Mesendoderm (in vitro differentiated cells): ENCODE measurements at regions not wholly inside any gene's neighbourhood (a gene's known extent, or its start where the extent isn't known, plus 50 kb on each side); places are given as distances from the start of the nearest gene placed in this dataset.

Experiments used
- DNase-seq: peaks from one replicate; pipeline ENCODE4 v3.0.0; 2013
- H2AK5ac ChIP-seq: 2 replicates; pipeline ENCODE4 v1.6.1; 2013; ENCODE audit warnings: low read length, inconsistent platforms
- H2BK120ac ChIP-seq: 2 replicates; pipeline ENCODE4 v1.6.1; 2013; ENCODE audit warnings: low read depth, mild to moderate bottlenecking, low read length, moderate library complexity, mixed read lengths
- H2BK15ac ChIP-seq: replicated peaks from 2 replicates; pipeline ENCODE4 v1.6.1; 2013; ENCODE audit warnings: low read depth, mild to moderate bottlenecking, moderate library complexity
- H2BK5ac ChIP-seq: 2 replicates; pipeline ENCODE4 v1.6.1; 2013; ENCODE audit warnings: low read length, inconsistent platforms
- H3K18ac ChIP-seq: 2 replicates; pipeline ENCODE4 v1.6.1; 2013; ENCODE audit warnings: mild to moderate bottlenecking, low read length, mixed read lengths
- H3K23ac ChIP-seq: one replicate; pipeline ENCODE4 v1.6.1; 2013; ENCODE audit warnings: low read length
- H3K27ac ChIP-seq: 2 replicates; pipeline ENCODE4 v1.5.1; 2013; ENCODE audit warnings: low read depth, mild to moderate bottlenecking, inconsistent platforms, low read length, moderate library complexity
- H3K27me3 ChIP-seq: 2 replicates; pipeline ENCODE4 v1.6.1; 2013; ENCODE audit warnings: low read length, control low read depth, mild to moderate bottlenecking, inconsistent platforms; ENCODE audit not compliant: insufficient read depth, poor library complexity
- H3K36me3 ChIP-seq: 2 replicates; pipeline ENCODE4 v1.6.1; 2013; ENCODE audit warnings: low read length, inconsistent platforms; ENCODE audit not compliant: control insufficient read depth, insufficient read depth
- H3K4ac ChIP-seq: one replicate; pipeline ENCODE4 v1.6.1; 2013; ENCODE audit warnings: low read depth, mild to moderate bottlenecking, low read length, moderate library complexity
- H3K4me1 ChIP-seq: 2 replicates; pipeline ENCODE4 v1.6.1; 2013; ENCODE audit warnings: low read depth, low read length, inconsistent platforms; ENCODE audit not compliant: control insufficient read depth
- H3K4me2 ChIP-seq: 2 replicates; pipeline ENCODE4 v1.6.1; 2013; ENCODE audit warnings: low read length
- H3K4me3 ChIP-seq: 2 replicates; pipeline ENCODE4 v1.5.1; 2013; ENCODE audit warnings: mild to moderate bottlenecking, low read length
- H3K56ac ChIP-seq: one replicate; pipeline ENCODE4 v1.6.1; 2013; ENCODE audit warnings: low read length
- H3K79me1 ChIP-seq: 2 replicates; pipeline ENCODE4 v1.6.1; 2013; ENCODE audit warnings: low read length, inconsistent platforms
- H3K79me2 ChIP-seq: 2 replicates; pipeline ENCODE4 v1.6.1; 2013; ENCODE audit warnings: mild to moderate bottlenecking, low read length; ENCODE audit not compliant: control insufficient read depth, insufficient read depth
- H3K9ac ChIP-seq: 2 replicates; pipeline ENCODE4 v1.6.1; 2013; ENCODE audit warnings: low read length, inconsistent platforms
- H4K5ac ChIP-seq: one replicate; pipeline ENCODE4 v1.6.1; 2013; ENCODE audit warnings: low read length
- H4K8ac ChIP-seq: one replicate; pipeline ENCODE4 v1.6.1; 2013; ENCODE audit warnings: low read depth, mild to moderate bottlenecking, control low read depth, low read length, moderate library complexity
- WGBS: extraction: QIAGEN DNeasy Blood & Tissue Kit; methylation state at CpG from one replicate; pipeline ENCODE4 v1.1.7; 2013; ENCODE audit warnings: low lambda C conversion rate, missing lambda C conversion rate; ENCODE audit not compliant: insufficient coverage; ENCODE audit errors: extremely low coverage; 5-methylcytosine and 5-hydroxymethylcytosine counted together

DNA sequence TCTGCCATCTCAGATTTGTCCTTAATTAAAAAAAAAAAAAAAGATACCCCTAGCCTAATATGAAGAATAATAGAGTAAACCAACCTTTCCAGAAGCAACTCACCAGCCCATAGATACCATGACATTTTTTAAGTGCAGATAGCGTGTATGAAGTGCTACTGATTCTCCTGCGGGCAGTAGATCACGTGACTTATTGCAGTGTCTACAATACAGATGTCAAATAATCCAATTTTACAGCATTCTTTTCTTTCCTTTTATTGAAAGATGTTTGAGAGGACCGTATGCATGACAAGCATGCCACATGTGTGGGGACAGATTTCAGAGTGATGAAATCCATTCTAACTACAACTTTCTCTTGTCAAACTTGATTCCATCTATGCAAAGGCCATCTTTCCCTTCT, 232.9 kb upstream of the SP4 start:
- H3K9ac ChIP-seq = no peak overlapping the region
- H2AK5ac ChIP-seq = no peak overlapping the region
- no peak overlapping the region for H3K27ac ChIP-seq
- no peak overlapping the region for H4K5ac ChIP-seq
- H3K4me3 ChIP-seq = no peak overlapping the region
- no peaks in the 10 kb centered on the region for H3K79me1 ChIP-seq
- no peak overlapping the region for H2BK120ac ChIP-seq
- H3K23ac ChIP-seq = no peak overlapping the region
- H3K4ac ChIP-seq = no peak overlapping the region
- DNase-seq = no peak
- H3K4me1 ChIP-seq = peaks cover 5% of the 10 kb centered on the region
- no peak overlapping the region for H3K4me2 ChIP-seq
- no peaks in the 10 kb centered on the region for H3K79me2 ChIP-seq
- H3K18ac ChIP-seq = no peak overlapping the region
- H3K56ac ChIP-seq = no peak overlapping the region
- H3K36me3 ChIP-seq = no peaks in the 10 kb centered on the region
- H2BK5ac ChIP-seq = no peak overlapping the region
- H4K8ac ChIP-seq = no peak overlapping the region
- no CpG with 5 or more reads among the region's 4 CpGs for WGBS
- H2BK15ac ChIP-seq = no peak overlapping the region
- no peaks in the 10 kb centered on the region for H3K27me3 ChIP-seq

DNA sequence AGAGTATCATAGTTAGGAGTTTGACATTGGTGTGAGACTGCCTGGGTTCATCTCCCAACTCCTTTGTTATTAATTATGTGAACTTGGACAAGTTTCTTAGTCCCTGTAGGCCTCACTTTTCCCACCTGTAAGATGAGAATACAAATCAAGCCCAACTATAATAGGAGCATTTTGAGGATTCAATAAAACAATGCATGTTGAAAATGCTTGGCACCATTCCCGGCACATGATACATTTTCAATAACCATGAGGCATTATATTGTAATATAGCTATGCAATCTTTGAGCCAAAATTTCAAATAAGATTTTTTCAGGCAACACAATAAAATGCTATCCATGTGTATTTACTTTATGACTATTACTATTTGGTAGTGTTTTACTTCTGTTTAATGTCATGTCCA, 229.0 kb upstream of the SP4 start:
- DNase-seq = no peak
- H4K5ac ChIP-seq = no peak overlapping the region
- H3K18ac ChIP-seq = no peak overlapping the region
- no peak overlapping the region for H2AK5ac ChIP-seq
- H3K27ac ChIP-seq = no peak overlapping the region
- H2BK120ac ChIP-seq = no peak overlapping the region
- WGBS = no CpG with 5 or more reads among the region's 1 CpG
- no peaks in the 10 kb centered on the region for H3K4me1 ChIP-seq
- no peaks in the 10 kb centered on the region for H3K79me1 ChIP-seq
- H4K8ac ChIP-seq = no peak overlapping the region
- no peaks in the 10 kb centered on the region for H3K27me3 ChIP-seq
- H3K56ac ChIP-seq = no peak overlapping the region
- no peaks in the 10 kb centered on the region for H3K79me2 ChIP-seq
- no peaks in the 10 kb centered on the region for H3K36me3 ChIP-seq
- H2BK5ac ChIP-seq = no peak overlapping the region
- no peak overlapping the region for H2BK15ac ChIP-seq
- no peak overlapping the region for H3K4me3 ChIP-seq
- H3K4me2 ChIP-seq = no peak overlapping the region
- H3K4ac ChIP-seq = no peak overlapping the region
- no peak overlapping the region for H3K23ac ChIP-seq
- H3K9ac ChIP-seq = no peak overlapping the region

DNA sequence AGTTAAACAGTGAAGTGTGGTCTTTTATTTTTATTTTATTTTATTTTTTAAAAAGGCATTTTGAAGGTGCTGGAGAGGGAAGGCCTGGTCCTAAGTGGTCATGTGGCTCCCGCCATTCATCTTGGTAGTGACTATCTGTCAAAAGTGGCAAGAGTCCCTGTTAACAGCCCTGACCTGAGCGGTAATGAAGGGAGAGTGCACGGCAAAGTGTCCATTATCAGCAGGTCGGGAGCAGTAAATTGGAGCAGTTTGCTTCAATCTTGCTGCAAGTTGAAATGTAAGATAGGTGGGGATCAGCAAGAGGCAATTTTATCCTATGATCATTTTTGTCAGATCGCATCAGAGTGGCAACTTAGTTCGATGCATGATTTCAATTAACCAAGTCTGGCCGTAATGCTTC, 227.4 kb upstream of the SP4 start:
- H3K27ac ChIP-seq = no peak overlapping the region
- H3K4me2 ChIP-seq = no peak overlapping the region
- no peak overlapping the region for H2BK5ac ChIP-seq
- no CpG with 5 or more reads among the region's 7 CpGs for WGBS
- H3K4ac ChIP-seq = no peak overlapping the region
- no peaks in the 10 kb centered on the region for H3K27me3 ChIP-seq
- H3K56ac ChIP-seq = no peak overlapping the region
- no peak overlapping the region for H3K23ac ChIP-seq
- no peaks in the 10 kb centered on the region for H3K4me1 ChIP-seq
- H2AK5ac ChIP-seq = no peak overlapping the region
- H3K79me2 ChIP-seq = no peaks in the 10 kb centered on the region
- H3K79me1 ChIP-seq = no peaks in the 10 kb centered on the region
- no peak overlapping the region for H2BK15ac ChIP-seq
- no peak for DNase-seq
- H3K4me3 ChIP-seq = no peak overlapping the region
- no peak overlapping the region for H4K8ac ChIP-seq
- H3K18ac ChIP-seq = no peak overlapping the region
- H3K36me3 ChIP-seq = no peaks in the 10 kb centered on the region
- H3K9ac ChIP-seq = no peak overlapping the region
- H4K5ac ChIP-seq = no peak overlapping the region
- no peak overlapping the region for H2BK120ac ChIP-seq

- Histone ChIP-seq H3K27me3 (no peaks in the 10 kb centered on the region), H3K18ac (no peak overlapping the region), H3K4me2 (no peak overlapping the region), H3K4me3 (no peak overlapping the region), H3K79me2 (no peaks in the 10 kb centered on the region), H3K36me3 (no peaks in the 10 kb centered on the region), H3K4me1 (no peaks in the 10 kb centered on the region), H2BK15ac (no peak overlapping the region), H4K8ac (no peak overlapping the region), H3K9ac (no peak overlapping the region), H3K4ac (no peak overlapping the region), H3K56ac (no peak overlapping the region), H2BK120ac (no peak overlapping the region), H4K5ac (no peak overlapping the region), H2AK5ac (no peak overlapping the region), H2BK5ac (no peak overlapping the region), H3K23ac (no peak overlapping the region), H3K79me1 (no peaks in the 10 kb centered on the region), H3K27ac (no peak overlapping the region)
- DNase-seq = no peak
- no CpG with 5 or more reads among the region's 1 CpG for WGBS
These were observed 213.2 kb upstream of the SP4 start for GRCh38 chr7:21214657-21215056.

DNA sequence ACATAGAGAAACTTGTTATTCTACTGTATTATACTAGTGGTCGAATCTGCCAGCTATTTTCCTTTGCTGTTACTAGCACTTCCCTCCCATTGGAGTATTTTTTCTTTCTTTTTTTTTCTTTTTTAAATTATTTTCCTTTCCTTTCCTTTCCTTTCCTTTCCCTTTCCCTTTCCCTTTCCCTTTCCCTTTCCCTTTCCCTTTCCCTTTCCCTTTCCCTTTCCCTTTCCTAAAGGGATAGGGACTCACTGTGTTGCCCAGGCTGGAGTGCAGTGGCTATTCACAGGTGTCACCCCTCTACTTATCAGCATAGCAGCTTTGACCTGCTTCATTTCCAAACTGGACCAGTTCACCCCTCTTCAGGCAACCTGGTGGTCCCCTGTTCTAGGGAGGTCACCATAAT, 212.6 kb upstream of the SP4 start:
- no peak for DNase-seq
- Histone ChIP-seq H4K5ac (no peak overlapping the region), H2BK5ac (no peak overlapping the region), H3K79me1 (no peaks in the 10 kb centered on the region), H3K4ac (no peak overlapping the region), H3K36me3 (no peaks in the 10 kb centered on the region), H3K27me3 (no peaks in the 10 kb centered on the region), H2AK5ac (no peak overlapping the region), H3K4me2 (no peak overlapping the region), H4K8ac (no peak overlapping the region), H3K23ac (no peak overlapping the region), H3K4me3 (no peak overlapping the region), H3K18ac (no peak overlapping the region), H2BK120ac (no peak overlapping the region), H3K27ac (no peak overlapping the region), H2BK15ac (no peak overlapping the region), H3K9ac (no peak overlapping the region), H3K79me2 (no peaks in the 10 kb centered on the region), H3K4me1 (no peaks in the 10 kb centered on the region), H3K56ac (no peak overlapping the region)
- WGBS = no CpG with 5 or more reads among the region's 1 CpG

DNA sequence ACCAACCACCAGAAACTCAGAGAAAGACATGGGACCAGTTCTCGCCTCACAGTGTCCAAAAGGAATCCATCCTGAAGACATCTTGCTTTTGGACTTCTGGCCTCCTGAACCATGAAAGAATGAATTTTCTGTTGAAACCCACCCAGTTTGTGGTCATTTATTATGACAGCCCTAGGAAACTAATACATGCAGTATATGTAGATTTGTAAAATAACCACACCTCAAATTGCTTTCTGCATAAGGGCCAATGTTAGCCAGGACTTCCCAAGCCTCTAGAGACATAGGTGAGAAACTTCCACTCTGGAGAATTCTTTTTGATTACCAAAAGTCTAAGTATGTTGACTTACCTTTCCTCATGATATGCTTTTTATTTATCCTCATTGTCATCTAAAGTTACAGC, 210.5 kb upstream of the SP4 start:
- no CpG with 5 or more reads among the region's 1 CpG for WGBS
- Histone ChIP-seq H3K4me3 (no peak overlapping the region), H2BK120ac (no peak overlapping the region), H3K4me1 (no peaks in the 10 kb centered on the region), H4K5ac (no peak overlapping the region), H3K4ac (no peak overlapping the region), H4K8ac (no peak overlapping the region), H3K56ac (no peak overlapping the region), H2BK5ac (no peak overlapping the region), H2BK15ac (no peak overlapping the region), H3K79me1 (no peaks in the 10 kb centered on the region), H3K79me2 (no peaks in the 10 kb centered on the region), H3K9ac (no peak overlapping the region), H3K27ac (no peak overlapping the region), H2AK5ac (no peak overlapping the region), H3K23ac (no peak overlapping the region), H3K4me2 (no peak overlapping the region), H3K27me3 (no peaks in the 10 kb centered on the region), H3K36me3 (no peaks in the 10 kb centered on the region), H3K18ac (no peak overlapping the region)
- DNase-seq = no peak
